Dermis blood vessel endothelial cell (primary cell): ENCODE measurements at regions not wholly inside any gene's neighbourhood (a gene's known extent, or its start where the extent isn't known, plus 50 kb on each side); places are given as distances from the start of the nearest gene placed in this dataset.
A peak's percentile ranks its signal among the peaks of the same experiment; 100 is the strongest.

Source experiments
- DNase-seq: peaks from one replicate; pipeline ENCODE4 v3.0.0; 2010

- DNase-seq, result no peak
Measured at GRCh38 chr7:17697128-17697881, 243.0 kb downstream of the SNX13 start.

GRCh38 chr7:17699696-17700095 lies 240.6 kb downstream of the SNX13 start:
- DNase-seq, result no peak

DNA sequence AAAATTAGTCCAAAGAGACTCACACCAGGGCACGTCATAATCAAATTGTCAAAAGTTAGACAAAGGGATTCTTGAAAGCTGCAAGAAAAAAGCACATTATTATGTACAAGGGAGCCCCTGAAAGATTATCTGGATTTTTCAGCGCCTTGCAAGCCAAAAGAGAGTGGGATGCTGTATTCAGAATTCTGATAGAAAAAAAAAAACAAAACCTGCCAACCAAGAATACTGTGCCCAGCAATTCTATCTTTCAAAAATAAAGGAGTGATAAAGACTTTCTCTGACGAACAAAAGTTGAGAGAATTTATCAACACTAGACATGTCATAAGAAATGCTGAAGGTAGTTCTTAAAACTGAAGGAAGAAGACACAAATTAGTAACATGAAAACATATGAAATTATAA lies 240.2 kb downstream of the SNX13 start:
- no peak for DNase-seq

- DNase-seq, result no peak
Measured at GRCh38 chr7:17706275-17706674, 234.0 kb downstream of the SNX13 start.

DNA sequence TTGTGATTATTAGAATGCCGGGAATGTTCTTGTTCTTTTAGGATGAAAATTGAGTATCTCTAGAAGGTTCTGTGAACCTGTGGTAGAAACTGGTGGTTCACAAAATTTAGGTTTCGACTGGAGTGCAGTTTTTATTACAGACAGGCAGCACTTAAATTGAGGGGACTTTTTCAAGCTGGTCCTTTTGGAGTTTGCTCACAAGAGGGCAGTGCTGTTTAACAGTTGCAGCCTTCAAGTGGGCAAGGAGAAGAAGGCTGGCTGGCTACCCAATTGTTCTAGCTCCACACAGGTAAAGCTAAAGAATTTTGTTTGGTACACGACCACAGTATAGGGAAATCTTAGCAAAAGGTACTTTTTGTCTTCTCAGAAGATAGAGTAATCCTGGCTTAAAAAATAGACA lies 233.6 kb downstream of the SNX13 start:
- peak; percentile 80 for DNase-seq

- no peak for DNase-seq
Measured at GRCh38 chr7:17709127-17709526, 231.2 kb downstream of the SNX13 start.

DNA sequence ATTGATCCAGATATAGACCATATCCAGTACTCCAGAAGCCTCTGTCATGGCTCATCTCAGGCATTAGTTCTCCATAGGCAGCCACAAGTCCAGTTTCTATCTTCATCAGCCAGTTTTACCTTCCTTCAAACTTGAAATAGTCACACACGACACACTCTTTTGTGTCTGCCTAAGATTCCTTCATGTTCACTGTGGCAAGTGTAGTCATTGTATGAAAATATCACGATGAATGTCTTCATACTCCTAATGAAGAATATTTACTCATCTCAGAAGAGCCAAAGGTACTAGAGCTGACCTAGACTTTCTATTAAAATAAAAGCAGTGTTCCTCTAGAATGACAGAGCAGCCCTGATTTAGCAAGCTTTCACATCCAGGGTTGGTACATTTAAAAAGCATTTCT lies 230.7 kb downstream of the SNX13 start:
- DNase-seq, result no peak

- DNase-seq, result no peak
Measured at GRCh38 chr7:17710312-17710711, 230.0 kb downstream of the SNX13 start.

GRCh38 chr7:17713584-17713983 lies 226.7 kb downstream of the SNX13 start:
- DNase-seq, result no peak

GRCh38 chr7:17716816-17717215 lies 223.5 kb downstream of the SNX13 start:
- DNase-seq, result no peak

DNA sequence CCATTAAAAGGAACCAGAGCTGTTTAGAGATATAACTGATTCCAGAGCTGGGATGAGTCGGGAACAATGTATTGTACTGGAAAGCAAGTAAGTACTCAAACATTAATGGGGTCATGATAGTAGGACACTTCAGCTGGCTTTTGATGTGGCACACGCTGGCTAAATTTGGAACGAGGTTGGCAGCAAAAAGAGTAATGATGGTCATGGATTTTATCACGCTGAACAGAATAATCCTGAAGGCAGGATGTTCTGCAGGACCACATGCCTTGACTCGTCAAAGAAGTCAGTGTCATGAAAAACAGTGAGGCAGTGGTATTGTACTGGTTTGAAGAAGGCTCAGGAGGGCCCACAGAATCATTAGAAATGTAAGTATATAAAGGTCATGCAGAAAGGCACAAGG lies 220.3 kb downstream of the SNX13 start:
- DNase-seq, result no peak

GRCh38 chr7:17721736-17722285 lies 218.5 kb downstream of the SNX13 start:
- DNase-seq, result no peak

DNA sequence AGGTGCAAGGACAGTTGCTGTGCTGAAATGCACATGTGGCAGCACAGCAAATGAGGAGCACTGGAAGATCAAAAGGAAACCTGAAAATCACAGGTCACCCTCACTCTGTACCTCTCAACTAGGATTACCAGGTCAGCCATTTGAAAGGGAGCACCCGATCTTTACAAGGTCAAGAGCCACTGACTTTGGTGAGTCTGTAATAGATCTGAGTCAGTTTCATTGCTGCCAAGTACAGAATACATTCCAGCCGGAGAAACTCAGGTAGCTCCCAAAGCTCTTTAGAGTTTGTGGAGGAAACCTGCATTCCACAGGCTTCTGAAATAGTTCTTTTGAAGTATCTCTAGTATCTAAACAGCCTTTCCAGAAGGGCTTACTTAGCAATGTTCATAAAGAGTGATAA lies 217.5 kb downstream of the SNX13 start:
- DNase-seq, result no peak

- no peak for DNase-seq
Measured at GRCh38 chr7:17725821-17726220, 214.5 kb downstream of the SNX13 start.

- DNase-seq, result no peak
Measured at GRCh38 chr7:17732083-17732482, 208.2 kb downstream of the SNX13 start.
